ENCODE measurements at regions not wholly inside any gene's neighbourhood (a gene's known extent, or its start where the extent isn't known, plus 50 kb on each side); places are given as distances from the start of the nearest gene placed in this dataset.

DNA sequence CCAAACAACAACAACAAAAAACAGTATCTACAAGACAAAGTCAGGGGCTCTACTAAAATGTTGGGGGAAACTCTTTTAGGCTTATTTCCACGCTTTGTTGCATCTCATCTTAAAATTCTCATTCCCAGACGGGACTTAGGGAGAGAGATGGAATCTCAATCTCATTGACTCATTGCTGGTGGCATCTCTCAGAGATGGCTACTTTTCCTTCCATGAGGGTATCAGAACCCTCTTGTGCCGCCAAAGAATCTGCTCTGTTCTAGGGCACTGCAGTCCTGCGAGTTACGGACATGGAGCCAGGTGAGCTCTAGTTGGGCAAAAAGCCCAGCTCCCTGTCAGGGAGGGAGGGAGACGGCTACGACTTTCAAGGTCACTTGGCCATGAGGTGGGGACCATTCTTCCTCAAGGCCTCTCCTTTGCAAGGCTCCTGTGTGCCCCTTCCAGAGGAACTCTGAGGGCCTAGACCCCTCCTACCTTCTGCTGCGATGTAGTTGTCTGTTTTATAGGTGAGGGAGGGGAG is 68.0 kb downstream of the MYCN start:
- H3K27me3 Mint-ChIP-seq (ENCODE audit: low read depth) = peaks cover 4% of the 10 kb centered on the region

DNA sequence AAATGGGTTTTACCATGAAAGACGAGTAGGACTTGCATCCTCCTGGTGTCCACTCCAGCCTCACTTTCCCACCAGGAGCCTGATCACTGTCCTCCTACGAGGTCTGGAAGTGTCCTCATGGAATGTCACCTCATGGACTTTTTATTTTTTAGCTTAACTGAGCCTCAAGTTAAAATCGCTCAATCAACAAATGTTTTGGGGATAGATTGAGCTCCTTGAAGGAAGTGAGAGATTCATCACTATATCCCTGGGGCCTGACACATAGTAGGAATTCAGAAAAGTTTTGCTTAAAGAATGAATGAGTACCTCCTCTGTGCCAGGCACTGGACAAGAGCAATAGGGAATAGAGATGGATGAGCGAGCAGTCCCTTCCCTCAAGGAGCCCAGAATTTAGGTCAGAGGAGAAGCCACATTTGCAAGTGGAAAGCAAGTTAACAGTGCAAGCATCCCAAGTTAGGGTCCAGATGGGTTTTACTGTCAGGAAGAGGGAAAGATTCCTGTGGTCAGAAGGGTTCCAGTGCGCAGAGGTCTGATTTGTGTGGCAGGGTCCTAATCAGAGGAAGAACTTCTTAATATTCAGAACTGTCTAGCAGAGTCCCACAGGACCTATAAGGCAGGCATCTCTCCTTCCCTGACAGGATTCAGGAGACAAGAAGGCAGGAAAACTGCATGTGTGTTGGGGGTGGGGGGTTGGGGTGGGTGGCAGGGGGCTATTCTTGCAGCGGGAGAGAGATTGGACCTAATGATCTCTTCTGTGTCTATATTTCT is 67.0 kb downstream of the MYCN start:
- H3K36me3 Mint-ChIP-seq (ENCODE audit: low read depth) = no peaks in the 10 kb centered on the region
- H3K27ac Mint-ChIP-seq = no peak overlapping the region
- DNase-seq (ENCODE audit: low spot score) = no peak
- H3K4me1 Mint-ChIP-seq (ENCODE audit: low read depth) = no peaks in the 10 kb centered on the region
- peaks cover 2% of the 10 kb centered on the region for H3K27me3 Mint-ChIP-seq (ENCODE audit: low read depth)
- intact Hi-C loops (cut with micrococcal nuclease) = no loop called here
- no peaks in the 10 kb centered on the region for H3K9me3 Mint-ChIP-seq
- no peak overlapping the region for H3K4me3 Mint-ChIP-seq (ENCODE audit: low read depth)

More for the DNA sequence above, 68.0 kb downstream of the MYCN start:
- intact Hi-C loops (cut with micrococcal nuclease) = no loop called here
- H3K27ac Mint-ChIP-seq = no peak overlapping the region
- DNase-seq (ENCODE audit: low spot score) = no peak
- H3K9me3 Mint-ChIP-seq = no peaks in the 10 kb centered on the region
- H3K36me3 Mint-ChIP-seq (ENCODE audit: low read depth) = no peaks in the 10 kb centered on the region
- H3K4me1 Mint-ChIP-seq (ENCODE audit: low read depth) = no peaks in the 10 kb centered on the region
- H3K4me3 Mint-ChIP-seq (ENCODE audit: low read depth) = no peak overlapping the region

DNA sequence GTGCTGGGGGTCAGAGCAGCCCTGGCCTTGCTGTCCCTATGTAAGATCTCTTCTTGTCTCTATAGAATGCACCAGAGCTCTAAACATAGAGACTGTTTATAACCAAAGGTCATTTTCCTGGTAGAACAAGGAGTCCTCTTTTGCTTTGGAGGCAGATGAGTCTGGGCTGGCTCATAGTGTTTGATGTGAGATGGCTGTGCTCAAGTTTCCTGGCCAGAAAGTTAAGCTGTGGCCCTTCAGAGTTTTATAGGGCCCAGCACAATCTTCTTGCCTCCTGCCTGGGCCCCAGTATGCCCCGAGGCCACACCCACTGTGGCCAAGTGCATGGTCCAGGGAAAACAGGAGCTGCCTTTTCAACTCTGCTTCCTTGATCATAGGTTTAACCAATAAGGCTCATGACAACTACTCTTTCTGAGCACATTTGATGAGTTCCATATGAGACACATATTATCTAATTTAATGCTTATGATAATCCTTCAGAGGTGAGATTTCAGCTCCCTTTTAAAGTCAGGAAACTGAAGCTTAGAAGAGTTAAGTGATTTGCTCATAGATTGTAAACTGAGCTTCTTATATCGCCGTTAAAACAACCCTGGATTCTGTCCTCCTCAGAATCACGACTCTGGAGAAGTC is 66.3 kb downstream of the MYCN start:
- H3K9me3 Mint-ChIP-seq = no peaks in the 10 kb centered on the region
- intact Hi-C loops (cut with micrococcal nuclease) = no loop called here
- H3K4me3 Mint-ChIP-seq (ENCODE audit: low read depth) = no peak overlapping the region
- no peaks in the 10 kb centered on the region for H3K36me3 Mint-ChIP-seq (ENCODE audit: low read depth)
- H3K27me3 Mint-ChIP-seq (ENCODE audit: low read depth) = no peaks in the 10 kb centered on the region
- no peaks in the 10 kb centered on the region for H3K4me1 Mint-ChIP-seq (ENCODE audit: low read depth)
- no peak overlapping the region for H3K27ac Mint-ChIP-seq
- no peak for DNase-seq (ENCODE audit: low spot score)

GRCh38 chr2:16005816-16006536 is 65.6 kb downstream of the MYCN start:
- Mint-ChIP-seq H3K4me1 (ENCODE audit: low read depth) (no peaks in the 10 kb centered on the region), H3K27ac (no peak overlapping the region), H3K27me3 (ENCODE audit: low read depth) (no peaks in the 10 kb centered on the region), H3K36me3 (ENCODE audit: low read depth) (no peaks in the 10 kb centered on the region), H3K4me3 (ENCODE audit: low read depth) (no peak overlapping the region), H3K9me3 (no peaks in the 10 kb centered on the region)
- DNase-seq (ENCODE audit: low spot score) = no peak
- intact Hi-C loops (cut with micrococcal nuclease) = no loop called here

DNA sequence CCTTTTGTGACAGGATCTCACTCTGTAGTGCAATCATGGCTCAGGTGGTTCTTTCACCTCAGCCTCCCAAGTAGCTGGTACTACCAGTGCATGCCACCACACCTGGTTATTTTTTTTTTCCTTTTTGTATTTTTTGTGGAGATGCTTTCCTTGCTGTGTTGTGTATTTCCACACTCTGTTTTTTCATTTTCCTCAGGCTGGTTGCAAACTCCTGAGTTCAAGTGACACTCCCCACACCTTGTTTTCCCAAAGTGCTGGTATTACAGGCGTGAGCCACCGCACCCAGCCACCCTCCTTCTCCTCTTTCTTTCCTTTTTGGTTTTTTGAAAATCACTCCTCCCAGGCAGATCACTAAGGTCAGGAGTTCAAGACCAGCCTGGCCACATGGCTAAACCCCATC is 65.0 kb downstream of the MYCN start:
- no peak overlapping the region for H3K4me3 Mint-ChIP-seq (ENCODE audit: low read depth)
- no peaks in the 10 kb centered on the region for H3K4me1 Mint-ChIP-seq (ENCODE audit: low read depth)
- no peak for DNase-seq (ENCODE audit: low spot score)
- no peaks in the 10 kb centered on the region for H3K36me3 Mint-ChIP-seq (ENCODE audit: low read depth)
- H3K27ac Mint-ChIP-seq = no peak overlapping the region
- H3K27me3 Mint-ChIP-seq (ENCODE audit: low read depth) = no peaks in the 10 kb centered on the region
- intact Hi-C loops (cut with micrococcal nuclease) = no loop called here
- no peaks in the 10 kb centered on the region for H3K9me3 Mint-ChIP-seq

DNA sequence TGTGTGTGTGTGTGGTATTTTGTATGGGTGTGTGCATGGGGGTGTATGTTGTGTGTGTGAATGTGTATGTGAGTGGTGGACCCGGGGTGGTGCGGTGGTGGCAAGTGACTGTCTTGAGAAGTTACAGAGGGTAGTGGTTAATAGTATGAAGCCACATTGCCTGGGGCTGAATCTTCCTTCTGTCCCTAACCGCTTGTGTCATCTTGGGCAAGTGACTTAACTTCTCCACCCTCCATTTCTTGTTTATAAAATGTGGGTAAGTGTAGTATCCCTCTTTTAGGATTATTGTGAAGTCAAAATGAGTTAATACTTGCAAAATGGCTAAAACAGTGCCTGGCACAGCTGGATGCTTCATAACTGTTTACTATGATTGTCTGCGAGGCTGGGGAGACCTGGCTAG is 63.5 kb downstream of the MYCN start:
- no peaks in the 10 kb centered on the region for H3K9me3 Mint-ChIP-seq
- H3K27me3 Mint-ChIP-seq (ENCODE audit: low read depth) = no peaks in the 10 kb centered on the region
- H3K4me3 Mint-ChIP-seq (ENCODE audit: low read depth) = no peak overlapping the region
- no peaks in the 10 kb centered on the region for H3K36me3 Mint-ChIP-seq (ENCODE audit: low read depth)
- no peaks in the 10 kb centered on the region for H3K4me1 Mint-ChIP-seq (ENCODE audit: low read depth)
- intact Hi-C loops (cut with micrococcal nuclease) = no loop called here
- no peak overlapping the region for H3K27ac Mint-ChIP-seq
- no peak for DNase-seq (ENCODE audit: low spot score)

DNA sequence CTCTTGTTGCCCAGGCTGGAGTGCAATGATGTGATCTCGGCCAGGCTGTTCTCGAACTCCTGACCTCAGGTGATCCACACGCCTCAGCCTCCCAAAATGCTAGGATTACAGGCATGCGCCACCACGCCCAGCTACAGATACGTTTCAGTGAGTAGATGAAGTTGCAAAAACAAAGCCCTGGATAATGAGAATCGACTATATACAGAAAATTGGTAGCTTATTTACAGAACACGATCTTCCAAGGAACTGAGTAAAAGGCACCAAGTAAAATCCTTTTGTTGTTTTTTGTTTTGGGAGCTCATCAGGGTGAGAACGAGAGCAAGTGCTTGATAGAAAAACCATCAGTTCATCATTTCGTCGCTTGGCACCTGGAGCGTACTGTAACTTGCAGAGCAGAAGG is 62.8 kb downstream of the MYCN start:
- no peak overlapping the region for H3K27ac Mint-ChIP-seq
- no peaks in the 10 kb centered on the region for H3K27me3 Mint-ChIP-seq (ENCODE audit: low read depth)
- H3K4me3 Mint-ChIP-seq (ENCODE audit: low read depth) = no peak overlapping the region
- intact Hi-C loops (cut with micrococcal nuclease) = no loop called here
- H3K36me3 Mint-ChIP-seq (ENCODE audit: low read depth) = no peaks in the 10 kb centered on the region
- H3K4me1 Mint-ChIP-seq (ENCODE audit: low read depth) = no peaks in the 10 kb centered on the region
- H3K9me3 Mint-ChIP-seq = no peaks in the 10 kb centered on the region
- no peak for DNase-seq (ENCODE audit: low spot score)

DNA sequence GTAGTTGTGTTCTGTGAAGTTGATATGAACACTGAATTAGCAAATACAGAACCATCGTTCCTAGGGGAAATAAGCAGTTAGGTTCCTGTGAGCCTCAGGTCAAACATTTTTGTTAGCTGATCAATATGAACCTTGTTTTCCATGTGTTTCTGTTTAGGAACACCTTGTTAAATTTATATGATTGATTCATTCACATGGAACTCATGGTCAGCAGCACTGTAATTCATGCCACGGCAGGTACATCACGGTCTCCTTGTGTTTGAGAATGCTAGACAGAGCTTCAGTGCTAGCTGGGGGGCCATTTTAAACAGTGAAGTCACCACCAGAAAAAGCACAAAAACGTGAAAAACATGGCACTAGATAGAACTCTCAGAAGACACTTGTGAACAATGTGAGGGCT is 62.2 kb downstream of the MYCN start:
- Mint-ChIP-seq H3K27me3 (ENCODE audit: low read depth) (no peaks in the 10 kb centered on the region), H3K27ac (no peak overlapping the region)
- intact Hi-C loops (cut with micrococcal nuclease) = no loop called here

GRCh38 chr2:16002144-16002543 is 61.8 kb downstream of the MYCN start:
- intact Hi-C loops (cut with micrococcal nuclease) = no loop called here
- no peak for DNase-seq (ENCODE audit: low spot score)
- Mint-ChIP-seq H3K27me3 (ENCODE audit: low read depth) (no peaks in the 10 kb centered on the region), H3K4me3 (ENCODE audit: low read depth) (no peak overlapping the region), H3K27ac (no peak overlapping the region), H3K4me1 (ENCODE audit: low read depth) (no peaks in the 10 kb centered on the region), H3K9me3 (no peaks in the 10 kb centered on the region), H3K36me3 (ENCODE audit: low read depth) (no peaks in the 10 kb centered on the region)

More for the DNA sequence above, 62.2 kb downstream of the MYCN start:
- Mint-ChIP-seq H3K4me3 (ENCODE audit: low read depth) (no peak overlapping the region), H3K36me3 (ENCODE audit: low read depth) (no peaks in the 10 kb centered on the region), H3K4me1 (ENCODE audit: low read depth) (no peaks in the 10 kb centered on the region), H3K9me3 (no peaks in the 10 kb centered on the region)
- DNase-seq (ENCODE audit: low spot score) = no peak

- no peaks in the 10 kb centered on the region for H3K36me3 Mint-ChIP-seq (ENCODE audit: low read depth)
- H3K27ac Mint-ChIP-seq = no peak overlapping the region
Measured at GRCh38 chr2:16000642-16001041, 60.3 kb downstream of the MYCN start.

DNA sequence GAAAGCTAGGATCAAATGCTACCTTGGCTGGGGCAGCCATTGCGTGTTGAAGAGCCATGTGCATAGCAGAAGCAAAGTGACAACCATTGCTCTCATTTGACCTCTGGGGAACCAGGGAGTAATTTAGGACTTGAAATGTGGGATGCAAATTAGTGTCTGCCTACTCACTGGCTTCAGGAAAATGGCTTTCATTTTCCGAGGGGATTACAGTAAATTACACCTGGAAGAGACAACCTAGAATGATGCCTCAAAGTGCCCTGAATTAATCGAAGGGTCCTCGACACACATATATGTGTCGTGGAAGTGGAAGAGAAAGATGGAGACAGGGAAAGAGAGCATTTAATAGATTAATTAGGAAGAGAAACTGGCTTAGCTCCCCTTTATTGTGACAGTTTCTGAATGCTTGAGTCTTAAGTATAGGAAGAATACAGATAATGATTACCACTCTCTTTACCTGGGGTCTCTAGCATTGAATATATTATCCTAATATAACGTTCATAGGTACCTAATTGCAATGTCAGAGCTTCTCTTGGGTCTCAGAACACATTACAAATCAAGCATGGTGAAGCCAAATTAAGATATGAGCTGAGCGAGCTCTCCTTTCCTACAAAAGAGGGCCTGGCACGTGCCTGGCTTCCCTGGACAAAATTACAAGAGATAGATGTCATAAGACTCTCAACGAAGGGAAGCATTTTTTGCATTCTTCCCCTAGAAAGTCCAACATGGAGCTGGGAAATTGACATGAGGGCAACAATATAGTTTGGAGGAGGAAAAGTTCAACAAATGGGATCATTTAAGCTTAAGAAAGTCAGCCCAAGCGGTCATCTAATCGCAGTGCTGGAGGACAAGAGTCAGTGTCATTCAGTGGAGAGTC is 59.5 kb downstream of the MYCN start:
- H3K9me3 Mint-ChIP-seq = no peaks in the 10 kb centered on the region
- H3K27me3 Mint-ChIP-seq (ENCODE audit: low read depth) = no peaks in the 10 kb centered on the region
- no peak for DNase-seq (ENCODE audit: low spot score)
- H3K36me3 Mint-ChIP-seq (ENCODE audit: low read depth) = no peaks in the 10 kb centered on the region
- no peak overlapping the region for H3K4me3 Mint-ChIP-seq (ENCODE audit: low read depth)
- no peaks in the 10 kb centered on the region for H3K4me1 Mint-ChIP-seq (ENCODE audit: low read depth)
- intact Hi-C loops (cut with micrococcal nuclease) = no loop called here
- no peak overlapping the region for H3K27ac Mint-ChIP-seq

More at GRCh38 chr2:16000642-16001041, 60.3 kb downstream of the MYCN start:
- intact Hi-C loops (cut with micrococcal nuclease) = no loop called here
- Mint-ChIP-seq H3K4me1 (ENCODE audit: low read depth) (no peaks in the 10 kb centered on the region), H3K9me3 (no peaks in the 10 kb centered on the region), H3K4me3 (ENCODE audit: low read depth) (no peak overlapping the region), H3K27me3 (ENCODE audit: low read depth) (no peaks in the 10 kb centered on the region)
- no peak for DNase-seq (ENCODE audit: low spot score)

GRCh38 chr2:15997728-15998280 is 57.5 kb downstream of the MYCN start:
- DNase-seq (ENCODE audit: low spot score) = no peak
- Mint-ChIP-seq H3K27ac (no peak overlapping the region), H3K36me3 (ENCODE audit: low read depth) (no peaks in the 10 kb centered on the region), H3K27me3 (ENCODE audit: low read depth) (no peaks in the 10 kb centered on the region), H3K4me1 (ENCODE audit: low read depth) (no peaks in the 10 kb centered on the region), H3K9me3 (no peaks in the 10 kb centered on the region), H3K4me3 (ENCODE audit: low read depth) (no peak overlapping the region)
- intact Hi-C loops (cut with micrococcal nuclease) = no loop called here

All from activated T-helper 2 cell treated with anti-CD3 and anti-CD28 coated beads, Interferon-gamma antibody, Interleukin-2, Interleukin-4, amounts not matched to agents 10 μg/mL and 5 μg/mL and 100 μg/mL, durations not matched to agents 14 hours and 24 hours and 36 hours (primary cell).